OCI-LY1 (cell line): ENCODE measurements at regions not wholly inside any gene's neighbourhood (a gene's known extent, or its start where the extent isn't known, plus 50 kb on each side); places are given as distances from the start of the nearest gene placed in this dataset.
"Not testable (repeated sequence)": the region's sequence is repeated elsewhere in the genome, so short reads cannot be mapped to it uniquely, and the experiment has no call there.

ENCODE experiments used
- H2AFZ ChIP-seq: fragments of 200-600 bp; sonication (generic), shearing (Covaris generic); 2 replicates; pipeline ENCODE4 v1.6.0; 2014; ENCODE audit warnings: antibody characterized with exemption, mild to moderate bottlenecking, low read length
- H3F3A ChIP-seq: fragments of 200-600 bp; sonication (generic), shearing (Covaris generic); 2 replicates; pipeline ENCODE4 v1.6.0; 2014; ENCODE audit warnings: mild to moderate bottlenecking, antibody characterized with exemption, low read length, moderate library complexity; ENCODE audit not compliant: insufficient read depth
- H3K27ac ChIP-seq: fragments of 200-600 bp; sonication (generic); 2 replicates; pipeline ENCODE4 v1.5.1; 2014; ENCODE audit warnings: low read length, mixed run types, mild to moderate bottlenecking, low read depth; ENCODE audit not compliant: poor library complexity, severe bottlenecking
- H3K27me3 ChIP-seq: fragments of 200-600 bp; sonication (generic); 2 replicates; pipeline ENCODE4 v1.6.0; 2014; ENCODE audit warnings: antibody characterized with exemption, mild to moderate bottlenecking, low read length, moderate library complexity; ENCODE audit not compliant: insufficient read depth
- H3K36me3 ChIP-seq: fragments of 200-600 bp; sonication (generic); 2 replicates; pipeline ENCODE4 v1.6.1; 2014; ENCODE audit warnings: mild to moderate bottlenecking, antibody characterized with exemption, low read length, moderate library complexity, mixed read lengths; ENCODE audit not compliant: insufficient read depth
- H3K4me1 ChIP-seq: fragments of 200-600 bp; sonication (generic); 2 replicates; pipeline ENCODE4 v1.5.1; 2014; ENCODE audit warnings: mild to moderate bottlenecking, low read length, moderate library complexity; ENCODE audit not compliant: insufficient read depth, severe bottlenecking
- H3K4me2 ChIP-seq: fragments of 200-600 bp; sonication (generic), shearing (Covaris generic); 2 replicates; pipeline ENCODE4 v1.6.1; 2014; ENCODE audit warnings: low read length
- H3K4me3 ChIP-seq: fragments of 200-600 bp; sonication (generic); 2 replicates; pipeline ENCODE4 v1.5.1; 2014; ENCODE audit warnings: low read length, low read depth, mild to moderate bottlenecking, mixed read lengths; ENCODE audit not compliant: poor library complexity, severe bottlenecking
- H3K79me2 ChIP-seq: fragments of 200-600 bp; shearing (Covaris generic); 2 replicates; pipeline ENCODE4 v1.6.1; 2016; ENCODE audit warnings: mixed run types, low read length, mixed read lengths; ENCODE audit not compliant: insufficient read depth
- H3K9ac ChIP-seq: fragments of 200-600 bp; sonication (generic), shearing (Covaris generic); 2 replicates; pipeline ENCODE4 v1.6.1; 2014; ENCODE audit warnings: mild to moderate bottlenecking, low read length, mixed read lengths
- H3K9me2 ChIP-seq: fragments of 200-600 bp; sonication (generic), shearing (Covaris generic); 2 replicates; pipeline ENCODE4 v1.6.1; 2014; ENCODE audit warnings: low read depth, mild to moderate bottlenecking, low read length, mixed read lengths
- H3K9me3 ChIP-seq: fragments of 200-600 bp; shearing (Covaris generic); 2 replicates; pipeline ENCODE4 v1.6.1; 2014; ENCODE audit warnings: low read length, mixed read lengths
- H4K20me1 ChIP-seq: fragments of 200-600 bp; sonication (generic), shearing (Covaris generic); 2 replicates; pipeline ENCODE4 v1.6.0; 2016; ENCODE audit warnings: mild to moderate bottlenecking, low read length; ENCODE audit not compliant: insufficient read depth
- CTCF ChIP-seq: fragments of 200-600 bp; sonication (generic), shearing (Covaris generic); IDR thresholded peaks from 2 replicates; pipeline ENCODE4 v1.5.1; 2017; ENCODE audit warnings: mild to moderate bottlenecking, antibody characterized with exemption, low read length, moderate library complexity, mixed read lengths
- EZH2 ChIP-seq: fragments of 200-600 bp; sonication (generic), shearing (Covaris generic); IDR thresholded peaks from 2 replicates; pipeline ENCODE4 v1.8.0; 2017; ENCODE audit warnings: borderline replicate concordance, mixed run types, mild to moderate bottlenecking, antibody characterized with exemption, low read length, moderate library complexity, mixed read lengths

- no peak overlapping the region for H3K4me2 ChIP-seq
- no peak for TF ChIP-seq CTCF
- no peak for TF ChIP-seq EZH2
- no peaks in the 10 kb centered on the region for H3K27me3 ChIP-seq
- no peak overlapping the region for H3K9ac ChIP-seq
- H4K20me1 ChIP-seq, result no peaks in the 10 kb centered on the region
- H3K4me1 ChIP-seq, result no peaks in the 10 kb centered on the region
- H3K79me2 ChIP-seq, result no peaks in the 10 kb centered on the region
- H3K9me3 ChIP-seq, result no peaks in the 10 kb centered on the region
- no peaks in the 10 kb centered on the region for H3F3A ChIP-seq
- no peak overlapping the region for H2AFZ ChIP-seq
- no peaks in the 10 kb centered on the region; the same call in 1 of the 2 replicates for H3K9me2 ChIP-seq
- H3K36me3 ChIP-seq, result no peaks in the 10 kb centered on the region
- H3K4me3 ChIP-seq, result no peak overlapping the region
- H3K27ac ChIP-seq, result no peak overlapping the region
These were observed 547.8 kb upstream of the STEAP1 start for GRCh38 chr7:89606511-89606910.

DNA sequence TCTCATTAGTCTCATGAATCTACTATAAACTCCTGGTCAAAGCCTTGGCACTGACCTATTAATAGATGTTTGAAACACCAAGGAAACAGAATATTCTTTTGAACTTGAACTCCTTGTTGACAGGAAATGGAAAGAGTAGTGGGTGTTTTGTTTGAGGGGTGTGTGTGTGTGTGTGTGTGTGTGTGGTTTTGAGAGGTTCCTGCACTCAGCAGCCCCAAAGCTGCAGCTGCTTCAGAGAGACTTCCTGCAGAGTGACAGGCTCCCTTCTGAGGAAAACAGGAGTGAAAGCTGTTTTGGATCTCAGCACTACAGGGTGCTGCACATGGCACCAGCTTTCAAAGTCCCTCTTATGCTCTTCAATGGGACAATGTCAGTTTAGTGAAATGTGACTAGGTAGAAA lies 546.5 kb upstream of the STEAP1 start:
- no peaks in the 10 kb centered on the region for H3K9me2 ChIP-seq
- H2AFZ ChIP-seq, result no peak overlapping the region
- H3K27me3 ChIP-seq, result no peaks in the 10 kb centered on the region
- H3K79me2 ChIP-seq, result no peaks in the 10 kb centered on the region
- TF ChIP-seq EZH2, result no peak
- no peak for TF ChIP-seq CTCF
- no peaks in the 10 kb centered on the region for H3K9me3 ChIP-seq
- H3K9ac ChIP-seq, result no peak overlapping the region
- no peak overlapping the region for H3K27ac ChIP-seq
- no peaks in the 10 kb centered on the region for H3F3A ChIP-seq
- no peaks in the 10 kb centered on the region for H3K36me3 ChIP-seq
- no peak overlapping the region for H3K4me3 ChIP-seq
- no peaks in the 10 kb centered on the region for H3K4me1 ChIP-seq
- H4K20me1 ChIP-seq, result no peaks in the 10 kb centered on the region
- H3K4me2 ChIP-seq, result no peak overlapping the region

- H3K9ac ChIP-seq, H3K9me3 ChIP-seq, H4K20me1 ChIP-seq, H3K4me1 ChIP-seq, H3K4me3 ChIP-seq, H3K9me2 ChIP-seq, H2AFZ ChIP-seq, H3K27me3 ChIP-seq, H3K36me3 ChIP-seq, H3K79me2 ChIP-seq, H3F3A ChIP-seq, H3K4me2 ChIP-seq, H3K27ac ChIP-seq: not testable (repeated sequence)
These were observed 537.4 kb upstream of the STEAP1 start for GRCh38 chr7:89616829-89617228.

DNA sequence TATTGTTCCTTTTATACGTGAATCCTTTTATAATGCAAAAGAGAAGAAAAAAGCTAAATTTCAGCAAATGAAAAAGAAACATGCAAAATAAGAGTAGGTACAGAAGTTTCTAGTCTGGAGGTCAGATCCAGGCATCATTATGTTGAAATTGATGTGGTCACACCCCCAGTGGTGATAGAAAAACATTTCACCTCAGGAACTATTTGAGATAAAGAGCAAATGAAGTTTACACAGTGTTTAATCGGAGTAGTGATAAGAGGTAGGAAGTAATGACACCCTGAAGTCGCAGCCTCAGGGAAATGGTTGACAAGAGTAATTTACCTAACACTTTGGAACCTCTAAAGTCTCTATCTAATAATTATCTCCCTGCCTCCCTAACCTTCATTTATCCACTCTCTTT lies 536.0 kb upstream of the STEAP1 start:
- no peak for TF ChIP-seq EZH2
- no peak; the same call in 1 of the 2 replicates for TF ChIP-seq CTCF
- H3K27me3 ChIP-seq, result no peaks in the 10 kb centered on the region
- H2AFZ ChIP-seq, result no peak overlapping the region
- H3K9me2 ChIP-seq, result peaks cover 3% of the 10 kb centered on the region; the same call in 1 of the 2 replicates
- H4K20me1 ChIP-seq, result no peaks in the 10 kb centered on the region
- no peaks in the 10 kb centered on the region for H3K36me3 ChIP-seq
- no peaks in the 10 kb centered on the region for H3K4me1 ChIP-seq
- H3F3A ChIP-seq, result no peaks in the 10 kb centered on the region
- H3K27ac ChIP-seq, result no peak overlapping the region
- no peak overlapping the region for H3K4me3 ChIP-seq
- no peaks in the 10 kb centered on the region for H3K79me2 ChIP-seq
- H3K9me3 ChIP-seq, result no peaks in the 10 kb centered on the region
- H3K9ac ChIP-seq, result no peak overlapping the region
- H3K4me2 ChIP-seq, result no peak overlapping the region
